Naive B cell (primary cell): ENCODE measurements at regions not wholly inside any gene's neighbourhood (a gene's known extent, or its start where the extent isn't known, plus 50 kb on each side); places are given as distances from the start of the nearest gene placed in this dataset.

ENCODE experiments used
- ATAC-seq, 2 donors: fragments of 150-1000 bp; cut with Tn5 transposase; 2 replicates each; pipeline ENCODE4 v1.10.0; 2021; ENCODE audit warnings: low read depth in 2 of 2, mild to moderate bottlenecking in 2 of 2, moderate library complexity in 2 of 2
- DNase-seq: peaks from one replicate; pipeline ENCODE4 v3.0.0; 2022
- H3K27ac Mint-ChIP-seq, 6 donors: one replicate each; pipeline ENCODE4 v1.8.0; 2020 to 2022; ENCODE audit warnings: mild to moderate bottlenecking in 6 of 6, mixed read lengths in 6 of 6, moderate library complexity in 5 of 6, inconsistent platforms in 2 of 6
- H3K27me3 Mint-ChIP-seq, 3 donors: one replicate each; pipeline ENCODE4 v1.8.0; 2021 to 2022; ENCODE audit warnings: mixed read lengths in 3 of 3, mild to moderate bottlenecking in 1 of 3
- H3K36me3 Mint-ChIP-seq, 2 donors: one replicate each; pipeline ENCODE4 v1.8.0; 2020 to 2022; ENCODE audit warnings: mixed read lengths in 2 of 2, inconsistent platforms in 1 of 2, mild to moderate bottlenecking in 1 of 2
- H3K4me1 Mint-ChIP-seq, 3 donors: one replicate each; pipeline ENCODE4 v1.8.0; 2020 to 2022; ENCODE audit warnings: mixed read lengths in 3 of 3, inconsistent platforms in 1 of 3, mild to moderate bottlenecking in 1 of 3, moderate library complexity in 1 of 3
- H3K4me3 Mint-ChIP-seq, 8 donors: one replicate each; pipeline ENCODE4 v1.8.0; 2020 to 2022; ENCODE audit warnings: mild to moderate bottlenecking in 8 of 8, mixed read lengths in 8 of 8, moderate library complexity in 8 of 8, inconsistent platforms in 2 of 8
- H3K9me3 Mint-ChIP-seq, 7 donors: one replicate each; pipeline ENCODE4 v1.8.0; 2020 to 2022; ENCODE audit warnings: mixed read lengths in 7 of 7, mild to moderate bottlenecking in 5 of 7, inconsistent platforms in 2 of 7, moderate library complexity in 1 of 7

DNA sequence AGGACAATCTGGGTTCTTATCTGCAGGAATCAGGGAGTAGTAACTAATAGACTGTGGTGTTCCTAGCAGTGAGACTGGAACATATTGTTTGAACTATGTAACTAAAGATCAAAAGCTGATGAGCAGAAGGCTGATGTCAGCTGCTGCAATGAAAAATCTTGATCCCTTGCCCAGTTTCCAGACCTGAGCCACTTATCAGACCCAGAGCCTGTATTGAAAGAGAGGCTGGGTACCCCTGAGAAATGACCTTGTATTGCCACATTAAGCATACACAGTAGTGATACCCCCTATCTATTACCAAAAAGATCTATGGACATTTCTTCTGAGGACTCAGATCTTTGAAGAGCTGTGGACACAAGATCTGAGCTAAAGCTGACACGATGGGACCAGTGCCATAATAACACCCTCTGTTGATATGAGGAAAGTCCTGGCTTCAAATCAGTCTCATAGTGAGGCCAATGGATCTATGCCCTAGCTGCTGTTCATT is 178.0 kb upstream of the GALNT2 start:
- Mint-ChIP-seq H3K9me3 (peaks cover 0 to 2% (median 0%) of the 10 kb centered on the region in 7 donors), H3K4me3 (no peak overlapping the region), H3K27me3 (peaks cover 0 to 25% (median 0%) of the 10 kb centered on the region in 3 donors), H3K36me3 (no peaks in the 10 kb centered on the region), H3K4me1 (no peaks in the 10 kb centered on the region), H3K27ac (no peak overlapping the region)
- ATAC-seq (no peak), DNase-seq (no peak)

- Mint-ChIP-seq H3K4me3 (no peak overlapping the region), H3K27me3 (peaks cover 7 to 27% (median 14%) of the 10 kb centered on the region in 3 donors), H3K27ac (no peak overlapping the region), H3K36me3 (no peaks in the 10 kb centered on the region), H3K4me1 (no peaks in the 10 kb centered on the region), H3K9me3 (peaks cover 0 to 2% (median 0%) of the 10 kb centered on the region in 7 donors)
- ATAC-seq (no peak), DNase-seq (no peak)
These were observed 175.8 kb upstream of the GALNT2 start for GRCh38 chr1:229891227-229891626.

DNA sequence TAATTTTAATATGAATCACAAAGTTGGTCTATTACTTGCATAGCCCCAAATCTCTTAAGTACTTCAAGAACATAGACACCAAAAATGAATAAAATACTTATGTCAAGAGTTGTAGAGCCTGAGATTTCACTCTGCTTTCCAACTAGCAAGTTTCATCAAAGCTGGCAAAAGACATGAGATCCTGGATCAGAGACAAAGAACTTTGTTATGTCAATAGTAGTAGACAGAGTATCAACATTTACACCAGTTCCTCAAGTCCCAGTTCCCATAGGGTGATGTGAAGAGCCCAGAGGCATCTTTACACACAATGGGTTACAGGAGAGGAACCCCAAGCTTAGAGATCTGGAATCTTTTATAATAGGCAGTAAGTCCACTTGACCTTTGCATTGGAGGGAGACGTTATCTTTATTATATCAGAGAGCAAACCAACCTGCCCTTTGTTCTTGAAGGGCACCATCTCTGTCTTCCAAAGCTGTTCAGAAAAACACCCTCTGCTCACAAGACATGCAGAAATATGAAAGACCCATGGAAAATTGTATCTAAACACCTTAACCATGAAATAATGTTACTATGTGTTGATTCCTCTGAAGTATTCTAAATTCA is 174.4 kb upstream of the GALNT2 start:
- Mint-ChIP-seq H3K27ac (no peak overlapping the region), H3K27me3 (peaks cover 10 to 25% (median 17%) of the 10 kb centered on the region in 3 donors), H3K9me3 (peaks cover 0 to 2% (median 0%) of the 10 kb centered on the region in 7 donors), H3K4me3 (no peak overlapping the region), H3K4me1 (no peaks in the 10 kb centered on the region), H3K36me3 (no peaks in the 10 kb centered on the region)
- no peak for DNase-seq
- no peak for ATAC-seq

GRCh38 chr1:229893762-229894444 is 173.1 kb upstream of the GALNT2 start:
- Mint-ChIP-seq H3K4me3 (no peak overlapping the region), H3K36me3 (no peaks in the 10 kb centered on the region), H3K27ac (no peak overlapping the region), H3K4me1 (no peaks in the 10 kb centered on the region), H3K27me3 (peaks cover 12 to 25% (median 21%) of the 10 kb centered on the region in 3 donors), H3K9me3 (no peaks in the 10 kb centered on the region)
- ATAC-seq, result no peak
- no peak for DNase-seq

- ATAC-seq (no peak), DNase-seq (no peak)
- Mint-ChIP-seq H3K27ac (no peak overlapping the region), H3K9me3 (no peaks in the 10 kb centered on the region), H3K4me1 (no peaks in the 10 kb centered on the region), H3K4me3 (no peak overlapping the region), H3K27me3 (peaks cover 12 to 21% (median 20%) of the 10 kb centered on the region in 3 donors), H3K36me3 (no peaks in the 10 kb centered on the region)
These were observed 172.5 kb upstream of the GALNT2 start for GRCh38 chr1:229894532-229894931.

DNA sequence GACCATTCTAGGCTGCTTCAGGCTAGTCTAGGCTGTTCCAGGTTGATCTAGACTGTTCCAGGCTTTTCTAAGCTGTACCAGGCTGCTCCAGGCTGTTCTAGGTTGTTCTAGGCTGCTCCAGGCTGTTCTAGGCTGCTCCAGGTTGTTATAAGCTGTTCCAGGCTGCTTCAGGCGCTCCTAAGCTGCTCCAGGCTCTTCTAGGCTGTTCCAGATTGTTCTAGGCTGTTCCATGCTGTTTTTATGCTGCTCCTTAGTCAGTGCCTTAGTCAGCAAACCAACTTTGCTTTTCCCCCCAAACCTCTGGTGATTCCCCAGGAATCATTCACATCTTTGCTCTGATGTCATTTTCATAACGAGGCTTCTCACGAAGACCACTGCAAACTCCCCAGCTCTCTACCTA is 171.4 kb upstream of the GALNT2 start:
- peaks cover 21 to 27% (median 21%) of the 10 kb centered on the region in 3 donors for H3K27me3 Mint-ChIP-seq
- H3K4me3 Mint-ChIP-seq, result no peak overlapping the region
- no peak for ATAC-seq
- DNase-seq, result no peak
- no peak overlapping the region for H3K27ac Mint-ChIP-seq
- H3K36me3 Mint-ChIP-seq, result no peaks in the 10 kb centered on the region
- H3K4me1 Mint-ChIP-seq, result no peaks in the 10 kb centered on the region
- peaks cover 0 to 9% (median 0%) of the 10 kb centered on the region in 7 donors for H3K9me3 Mint-ChIP-seq

- peaks cover 0 to 5% of the 10 kb centered on the region in 2 donors for H3K36me3 Mint-ChIP-seq
- peaks cover 0 to 14% (median 4%) of the 10 kb centered on the region in 7 donors for H3K9me3 Mint-ChIP-seq
- DNase-seq, result no peak
- no peak overlapping the region for H3K4me3 Mint-ChIP-seq
- no peak for ATAC-seq
- H3K27me3 Mint-ChIP-seq, result peaks cover 21 to 34% (median 24%) of the 10 kb centered on the region in 3 donors
- no peak overlapping the region for H3K27ac Mint-ChIP-seq
- H3K4me1 Mint-ChIP-seq, result no peaks in the 10 kb centered on the region
These were observed 170.7 kb upstream of the GALNT2 start for GRCh38 chr1:229896306-229896705.

DNA sequence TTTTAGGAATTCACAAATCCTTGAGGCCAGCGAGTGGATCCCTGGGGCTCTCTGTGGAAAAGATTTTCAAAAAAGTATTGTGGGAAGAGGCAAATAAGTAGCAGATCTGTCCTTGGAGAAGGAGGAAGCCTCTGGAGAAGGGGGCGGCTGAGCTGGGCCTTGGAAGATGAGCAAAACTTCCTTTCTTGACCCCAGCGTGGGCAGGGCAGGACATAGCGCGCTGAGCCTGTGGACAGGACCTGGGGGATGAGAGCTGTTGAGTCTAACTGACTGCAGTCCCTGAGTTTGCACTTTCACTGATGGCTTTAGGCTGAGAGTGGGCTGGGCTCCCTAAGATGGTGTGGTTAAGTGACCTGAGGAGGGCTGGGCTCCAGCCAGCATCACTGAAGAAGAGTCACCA is 170.2 kb upstream of the GALNT2 start:
- Mint-ChIP-seq H3K4me1 (no peaks in the 10 kb centered on the region), H3K4me3 (no peak overlapping the region), H3K27ac (no peak overlapping the region), H3K9me3 (peaks cover 4 to 19% (median 9%) of the 10 kb centered on the region in 7 donors), H3K36me3 (peaks cover 5 to 11% of the 10 kb centered on the region in 2 donors), H3K27me3 (peaks cover 25 to 36% (median 29%) of the 10 kb centered on the region in 3 donors)
- DNase-seq, result no peak
- no peak for ATAC-seq

- Mint-ChIP-seq H3K27me3 (peaks cover 26 to 37% (median 32%) of the 10 kb centered on the region in 3 donors), H3K9me3 (peaks cover 4 to 24% (median 9%) of the 10 kb centered on the region in 7 donors), H3K27ac (peak overlapping the region in 1 of 6 donors; percentile 16), H3K4me3 (no peak overlapping the region), H3K36me3 (peaks cover 5 to 14% of the 10 kb centered on the region in 2 donors), H3K4me1 (no peaks in the 10 kb centered on the region)
- no peak for DNase-seq
- ATAC-seq, result no peak
These were observed 169.5 kb upstream of the GALNT2 start for GRCh38 chr1:229897501-229897900.

DNA sequence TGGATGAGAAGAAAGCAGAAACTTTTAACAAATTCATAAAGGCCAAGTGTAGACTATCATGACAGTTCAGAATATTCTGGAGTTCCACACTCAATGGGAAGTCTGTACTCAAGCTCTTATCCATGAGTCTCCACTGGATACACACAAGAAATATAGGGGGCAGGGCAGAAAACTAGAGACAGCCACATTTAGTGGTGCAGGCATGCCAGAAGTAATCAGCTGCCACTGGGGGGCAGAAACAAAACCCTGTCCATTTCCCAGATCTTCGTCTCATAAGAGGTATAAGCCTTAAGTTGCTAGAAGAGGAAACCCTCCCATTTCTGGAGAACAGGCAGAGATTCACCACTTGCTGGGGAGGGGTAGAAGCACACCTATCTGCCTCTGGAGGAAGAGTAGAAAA is 166.8 kb upstream of the GALNT2 start:
- no peak overlapping the region for H3K27ac Mint-ChIP-seq
- peaks cover 4 to 24% (median 9%) of the 10 kb centered on the region in 7 donors for H3K9me3 Mint-ChIP-seq
- peaks cover 21 to 37% (median 25%) of the 10 kb centered on the region in 3 donors for H3K27me3 Mint-ChIP-seq
- no peak for DNase-seq
- no peak overlapping the region for H3K4me3 Mint-ChIP-seq
- peaks cover 5 to 14% of the 10 kb centered on the region in 2 donors for H3K36me3 Mint-ChIP-seq
- no peak for ATAC-seq
- no peaks in the 10 kb centered on the region for H3K4me1 Mint-ChIP-seq

DNA sequence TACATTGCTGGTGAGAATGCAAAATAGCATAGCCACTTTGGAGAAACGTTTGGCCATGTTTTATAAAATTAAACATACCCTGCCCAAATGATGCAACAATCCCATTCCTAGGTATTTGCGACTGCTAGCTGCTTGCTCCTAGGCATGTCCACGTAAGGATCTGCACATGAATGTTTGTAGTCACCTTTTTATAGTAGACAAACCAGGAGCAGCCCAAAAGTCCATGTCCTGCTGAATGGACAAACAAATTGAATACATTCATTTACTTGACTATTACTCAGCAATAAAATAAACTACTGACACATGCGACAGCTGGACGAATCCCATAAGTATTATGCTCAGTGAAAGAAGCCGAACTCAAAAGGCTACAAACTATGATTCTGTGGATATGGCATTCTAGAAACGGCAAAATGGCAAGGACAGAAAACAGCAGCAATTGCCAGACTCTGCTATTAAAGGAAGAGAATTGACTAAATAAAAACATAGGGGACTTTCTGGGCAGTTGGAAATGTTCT is 161.9 kb upstream of the GALNT2 start:
- peaks cover 4 to 19% (median 11%) of the 10 kb centered on the region in 7 donors for H3K9me3 Mint-ChIP-seq
- H3K4me3 Mint-ChIP-seq, result no peak overlapping the region
- H3K27me3 Mint-ChIP-seq, result peaks cover 16 to 47% (median 32%) of the 10 kb centered on the region in 3 donors
- DNase-seq (no peak), ATAC-seq (no peak)
- H3K36me3 Mint-ChIP-seq, result peaks cover 5 to 14% of the 10 kb centered on the region in 2 donors
- H3K27ac Mint-ChIP-seq, result no peak overlapping the region
- H3K4me1 Mint-ChIP-seq, result no peaks in the 10 kb centered on the region

- Mint-ChIP-seq H3K4me3 (no peak overlapping the region), H3K27ac (no peak overlapping the region), H3K36me3 (peaks cover 5 to 14% of the 10 kb centered on the region in 2 donors), H3K9me3 (peaks cover 4 to 15% (median 11%) of the 10 kb centered on the region in 7 donors), H3K4me1 (no peaks in the 10 kb centered on the region), H3K27me3 (peaks cover 19 to 41% (median 28%) of the 10 kb centered on the region in 3 donors)
- DNase-seq (no peak), ATAC-seq (no peak)
These were observed 161.4 kb upstream of the GALNT2 start for GRCh38 chr1:229905652-229906051.

DNA sequence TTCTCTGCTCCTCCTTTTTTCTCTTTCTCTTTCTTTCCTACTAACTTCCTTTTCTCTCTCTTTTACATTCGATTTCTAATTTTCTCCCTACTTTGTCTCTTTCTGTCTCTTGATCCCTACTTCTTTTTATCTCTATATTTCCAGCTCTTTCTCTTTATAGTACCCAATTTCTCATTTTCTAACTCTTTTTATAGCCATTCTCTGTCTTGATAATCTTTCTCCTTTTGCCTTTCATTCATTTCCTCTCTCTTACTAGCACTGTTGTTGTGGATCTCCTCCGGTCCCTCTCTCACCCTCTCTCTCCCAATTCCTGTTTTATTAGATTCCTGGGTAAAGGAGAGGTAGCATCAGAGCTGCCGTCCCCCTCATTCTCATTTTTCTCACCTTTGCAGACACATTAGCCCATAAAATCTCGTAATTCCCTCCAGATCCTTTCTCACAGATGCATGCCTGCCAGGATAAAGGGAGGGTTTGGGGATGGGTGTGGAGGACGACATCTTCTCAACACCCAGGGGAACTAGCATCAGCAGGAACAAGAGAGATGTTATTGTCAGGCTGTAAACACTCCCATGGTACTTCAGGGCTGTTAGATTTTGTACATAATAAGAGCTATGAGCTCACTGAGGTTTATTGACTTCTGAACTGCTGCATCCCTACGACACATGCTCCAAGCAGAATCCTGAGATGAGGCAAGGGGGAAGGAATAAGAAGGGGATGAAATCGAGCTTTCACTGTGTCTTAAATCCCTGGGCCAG is 159.0 kb upstream of the GALNT2 start:
- Mint-ChIP-seq H3K27me3 (peaks cover 20 to 24% (median 21%) of the 10 kb centered on the region in 3 donors), H3K4me3 (no peak overlapping the region), H3K36me3 (no peaks in the 10 kb centered on the region), H3K27ac (peak overlapping the region in 1 of 6 donors; percentile 20), H3K9me3 (peaks cover 0 to 7% (median 0%) of the 10 kb centered on the region in 7 donors), H3K4me1 (no peaks in the 10 kb centered on the region)
- no peak for ATAC-seq
- no peak for DNase-seq
